GM18861 (cell line): ENCODE measurements at regions not wholly inside any gene's neighbourhood (a gene's known extent, or its start where the extent isn't known, plus 50 kb on each side); places are given as distances from the start of the nearest gene placed in this dataset.

ENCODE experiments used
- ATAC-seq: cut with Tn5 transposase; IDR thresholded peaks from one replicate; pipeline ENCODE4 v1.9.1; 2021; ENCODE audit not compliant: unreplicated experiment

GRCh38 chr10:10294184-10294880, 723.3 kb upstream of the CELF2 start:
- ATAC-seq, result no peak

GRCh38 chr10:10294881-10295529, 722.7 kb upstream of the CELF2 start:
- ATAC-seq, result no peak

GRCh38 chr10:10295537-10295936, 722.1 kb upstream of the CELF2 start:
- ATAC-seq, result no peak

GRCh38 chr10:10302689-10303088, 715.0 kb upstream of the CELF2 start:
- no peak for ATAC-seq

GRCh38 chr10:10307036-10307435, 710.6 kb upstream of the CELF2 start:
- no peak for ATAC-seq

GRCh38 chr10:10307551-10307950, 710.1 kb upstream of the CELF2 start:
- no peak for ATAC-seq

- no peak for ATAC-seq
Measured at GRCh38 chr10:10310498-10310897, 707.2 kb upstream of the CELF2 start.

GRCh38 chr10:10311966-10312365, 705.7 kb upstream of the CELF2 start:
- ATAC-seq, result no peak

- ATAC-seq, result no peak
Measured at GRCh38 chr10:10313149-10313835, 704.4 kb upstream of the CELF2 start.

- ATAC-seq, result no peak
Measured at GRCh38 chr10:10314626-10315025, 703.0 kb upstream of the CELF2 start.

- ATAC-seq, result no peak
Measured at GRCh38 chr10:10315989-10316388, 701.7 kb upstream of the CELF2 start.

GRCh38 chr10:10317151-10317550, 700.5 kb upstream of the CELF2 start:
- no peak for ATAC-seq

GRCh38 chr10:10318856-10319255, 698.8 kb upstream of the CELF2 start:
- ATAC-seq, result no peak

- ATAC-seq, result no peak
Measured at GRCh38 chr10:10320956-10321355, 696.7 kb upstream of the CELF2 start.

GRCh38 chr10:10326116-10326515, 691.6 kb upstream of the CELF2 start:
- ATAC-seq, result no peak

GRCh38 chr10:10327934-10328333, 689.7 kb upstream of the CELF2 start:
- no peak for ATAC-seq

GRCh38 chr10:10330418-10330817, 687.3 kb upstream of the CELF2 start:
- ATAC-seq, result no peak

GRCh38 chr10:10332786-10333185, 684.9 kb upstream of the CELF2 start:
- ATAC-seq, result no peak

- ATAC-seq, result no peak
Measured at GRCh38 chr10:10333622-10334021, 684.0 kb upstream of the CELF2 start.

GRCh38 chr10:10338339-10338738, 679.3 kb upstream of the CELF2 start:
- ATAC-seq, result no peak

- ATAC-seq, result no peak
Measured at GRCh38 chr10:10346390-10347150, 671.1 kb upstream of the CELF2 start.
